K562 (cell line): ENCODE measurements at regions not wholly inside any gene's neighbourhood (a gene's known extent, or its start where the extent isn't known, plus 50 kb on each side); places are given as distances from the start of the nearest gene placed in this dataset.

ENCODE experiments used
- CBFB ChIP-seq: sonication (generic); formaldehyde crosslinking; IDR thresholded peaks from 2 replicates; pipeline ENCODE4 v1.4.0; 2020; ENCODE audit warnings: mild to moderate bottlenecking, missing genetic modification reagents
- CBX3 ChIP-seq, 2 experiments: IDR thresholded peaks; 1 replicate in 1 of 2; 2 replicates in 1 of 2; pipeline ENCODE4 v1.6.1; 2012; ENCODE audit warnings: inconsistent platforms in 2 of 2, low read length in 2 of 2, borderline replicate concordance in 1 of 2, control low read depth in 1 of 2
- CHD1 ChIP-seq: fragments of 200-600 bp; sonication (generic); IDR thresholded peaks from one replicate; pipeline ENCODE4 v1.6.1; 2012; ENCODE audit warnings: mild to moderate bottlenecking, moderate library complexity, low read length, inconsistent platforms
- NR3C1 ChIP-seq: sonication (generic); formaldehyde crosslinking; IDR thresholded peaks from 2 replicates; pipeline ENCODE4 v1.8.1; 2022; ENCODE audit warnings: missing genetic modification reagents
- POLR2A ChIP-seq: fragments of 450-650 bp; conservative IDR thresholded peaks from 2 replicates; pipeline ENCODE4 v1.6.1; 2016
- RBM15 ChIP-seq: fragments of 200-400 bp; formaldehyde crosslinking; IDR thresholded peaks from 2 replicates; pipeline ENCODE4 v1.6.1; 2018; ENCODE audit warnings: mild to moderate bottlenecking, low read length, moderate library complexity; ENCODE audit not compliant: insufficient read depth
- SMARCE1 ChIP-seq: fragments of 450-650 bp; IDR thresholded peaks from 2 replicates; pipeline ENCODE4 v1.7.1; 2016; ENCODE audit warnings: mild to moderate bottlenecking
- SREBF2 ChIP-seq: sonication (generic); formaldehyde crosslinking; IDR thresholded peaks from 2 replicates; pipeline ENCODE4 v1.4.0; 2020; ENCODE audit warnings: mild to moderate bottlenecking, missing genetic modification reagents
- XRCC5 ChIP-seq: fragments of 200-400 bp; formaldehyde crosslinking; IDR thresholded peaks from 2 replicates; pipeline ENCODE4 v1.6.1; 2017; ENCODE audit warnings: low read depth, mild to moderate bottlenecking, low read length
- YY1 ChIP-seq, 3 experiments: IDR thresholded peaks; 2 replicates each; pipeline ENCODE4 v1.6.1; 2011; ENCODE audit warnings: low read length in 2 of 3, mild to moderate bottlenecking in 2 of 3, moderate library complexity in 2 of 3, borderline replicate concordance in 1 of 3, control low read depth in 1 of 3, low read depth in 1 of 3; ENCODE audit not compliant: insufficient read depth in 3 of 3, insufficient replicate concordance in 2 of 3, control insufficient read depth in 1 of 3, insufficient read length in 1 of 3; ENCODE audit errors: extremely low read depth in 1 of 3
- TF ChIP-seq, protein P1 (sequence below): sonication (generic); formaldehyde crosslinking; IDR thresholded peaks from 2 replicates; pipeline ENCODE4 v1.8.0; 2023; ENCODE audit warnings: missing genetic modification reagents, mild to moderate bottlenecking, borderline replicate concordance

DNA sequence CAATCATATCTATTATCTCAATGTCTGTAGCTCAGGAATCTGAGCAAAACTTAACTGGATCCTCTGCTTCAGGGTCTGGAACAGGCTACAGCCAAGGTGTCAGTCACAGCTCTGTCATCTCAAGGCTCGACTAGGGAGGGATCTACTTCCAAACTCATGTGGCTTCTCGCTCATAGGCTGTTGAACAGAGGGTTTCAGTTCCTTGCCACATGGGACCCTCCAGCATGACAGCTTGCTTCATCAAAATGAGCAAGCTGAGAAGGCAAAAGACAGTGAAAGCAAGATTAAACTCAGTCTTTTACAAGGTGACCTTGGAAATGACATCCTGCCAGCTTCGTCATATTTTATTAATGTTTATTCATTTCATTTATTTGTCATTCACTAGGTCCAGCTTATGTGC, 111.7 kb downstream of the GADD45G start:
- TF ChIP-seq SMARCE1 (no peak), XRCC5 (no peak), CBFB (no peak), SREBF2 (CRISPR knock-in tag) (no peak), YY1 (IDR thresholded peaks at IDR 0.05; ENCODE audit: borderline replicate concordance in 1 of 3, control insufficient read depth in 1 of 3, extremely low read depth in 1 of 3, insufficient read depth in 3 of 3, insufficient read length in 1 of 3, insufficient replicate concordance in 2 of 3, low read depth in 1 of 3, low read length in 2 of 3) (no peak), POLR2A (no peak), CBX3 (IDR thresholded peaks at IDR 0.05; ENCODE audit: borderline replicate concordance in 1 of 2, low read length in 2 of 2) (no peak), CHD1 (no peak), RBM15 (no peak), NR3C1 (CRISPR knock-in tag) (no peak)
- TF ChIP-seq, protein P1, sequence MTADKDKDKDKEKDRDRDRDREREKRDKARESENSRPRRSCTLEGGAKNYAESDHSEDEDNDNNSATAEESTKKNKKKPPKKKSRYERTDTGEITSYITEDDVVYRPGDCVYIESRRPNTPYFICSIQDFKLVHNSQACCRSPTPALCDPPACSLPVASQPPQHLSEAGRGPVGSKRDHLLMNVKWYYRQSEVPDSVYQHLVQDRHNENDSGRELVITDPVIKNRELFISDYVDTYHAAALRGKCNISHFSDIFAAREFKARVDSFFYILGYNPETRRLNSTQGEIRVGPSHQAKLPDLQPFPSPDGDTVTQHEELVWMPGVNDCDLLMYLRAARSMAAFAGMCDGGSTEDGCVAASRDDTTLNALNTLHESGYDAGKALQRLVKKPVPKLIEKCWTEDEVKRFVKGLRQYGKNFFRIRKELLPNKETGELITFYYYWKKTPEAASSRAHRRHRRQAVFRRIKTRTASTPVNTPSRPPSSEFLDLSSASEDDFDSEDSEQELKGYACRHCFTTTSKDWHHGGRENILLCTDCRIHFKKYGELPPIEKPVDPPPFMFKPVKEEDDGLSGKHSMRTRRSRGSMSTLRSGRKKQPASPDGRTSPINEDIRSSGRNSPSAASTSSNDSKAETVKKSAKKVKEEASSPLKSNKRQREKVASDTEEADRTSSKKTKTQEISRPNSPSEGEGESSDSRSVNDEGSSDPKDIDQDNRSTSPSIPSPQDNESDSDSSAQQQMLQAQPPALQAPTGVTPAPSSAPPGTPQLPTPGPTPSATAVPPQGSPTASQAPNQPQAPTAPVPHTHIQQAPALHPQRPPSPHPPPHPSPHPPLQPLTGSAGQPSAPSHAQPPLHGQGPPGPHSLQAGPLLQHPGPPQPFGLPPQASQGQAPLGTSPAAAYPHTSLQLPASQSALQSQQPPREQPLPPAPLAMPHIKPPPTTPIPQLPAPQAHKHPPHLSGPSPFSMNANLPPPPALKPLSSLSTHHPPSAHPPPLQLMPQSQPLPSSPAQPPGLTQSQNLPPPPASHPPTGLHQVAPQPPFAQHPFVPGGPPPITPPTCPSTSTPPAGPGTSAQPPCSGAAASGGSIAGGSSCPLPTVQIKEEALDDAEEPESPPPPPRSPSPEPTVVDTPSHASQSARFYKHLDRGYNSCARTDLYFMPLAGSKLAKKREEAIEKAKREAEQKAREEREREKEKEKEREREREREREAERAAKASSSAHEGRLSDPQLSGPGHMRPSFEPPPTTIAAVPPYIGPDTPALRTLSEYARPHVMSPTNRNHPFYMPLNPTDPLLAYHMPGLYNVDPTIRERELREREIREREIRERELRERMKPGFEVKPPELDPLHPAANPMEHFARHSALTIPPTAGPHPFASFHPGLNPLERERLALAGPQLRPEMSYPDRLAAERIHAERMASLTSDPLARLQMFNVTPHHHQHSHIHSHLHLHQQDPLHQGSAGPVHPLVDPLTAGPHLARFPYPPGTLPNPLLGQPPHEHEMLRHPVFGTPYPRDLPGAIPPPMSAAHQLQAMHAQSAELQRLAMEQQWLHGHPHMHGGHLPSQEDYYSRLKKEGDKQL (CRISPR knock-in tag): no peak
